Limb (tissue), 2 donors: ENCODE measurements at regions not wholly inside any gene's neighbourhood (a gene's known extent, or its start where the extent isn't known, plus 50 kb on each side); places are given as distances from the start of the nearest gene placed in this dataset.

Experiments used
- DNase-seq, 2 donors: peaks; one replicate each; pipeline ENCODE4 v3.0.0-alpha.2; 2016; ENCODE audit errors: extremely low spot score in 2 of 2

- no peak for DNase-seq
Measured at GRCh38 chr10:30793093-30793492, 163.5 kb upstream of the LYZL2 start.

GRCh38 chr10:30792025-30792424, 162.5 kb upstream of the LYZL2 start:
- DNase-seq, result no peak

- no peak for DNase-seq
Measured at GRCh38 chr10:30791197-30791611, 161.7 kb upstream of the LYZL2 start.

- DNase-seq, result no peak
Measured at GRCh38 chr10:30789806-30790205, 160.3 kb upstream of the LYZL2 start.

GRCh38 chr10:30788307-30788706, 158.8 kb upstream of the LYZL2 start:
- DNase-seq, result no peak

GRCh38 chr10:30786906-30787305, 157.4 kb upstream of the LYZL2 start:
- no peak for DNase-seq

GRCh38 chr10:30786131-30786530, 156.6 kb upstream of the LYZL2 start:
- no peak for DNase-seq

GRCh38 chr10:30784897-30785605, 155.5 kb upstream of the LYZL2 start:
- DNase-seq, result peak; percentile 70 to 82

- peak in 1 of 2 donors; percentile 81 for DNase-seq
Measured at GRCh38 chr10:30784524-30784896, 155.0 kb upstream of the LYZL2 start.

GRCh38 chr10:30783939-30784501, 154.5 kb upstream of the LYZL2 start:
- DNase-seq, result peak; percentile 92 to 96

- peak; percentile 56 to 64 for DNase-seq
Measured at GRCh38 chr10:30782537-30783461, 153.2 kb upstream of the LYZL2 start.

- DNase-seq, result no peak
Measured at GRCh38 chr10:30782157-30782536, 152.6 kb upstream of the LYZL2 start.

- peak in 1 of 2 donors; percentile 64 for DNase-seq
Measured at GRCh38 chr10:30781670-30782121, 152.1 kb upstream of the LYZL2 start.

GRCh38 chr10:30778769-30779168, 149.2 kb upstream of the LYZL2 start:
- DNase-seq, result no peak

GRCh38 chr10:30775779-30776591, 146.4 kb upstream of the LYZL2 start:
- DNase-seq, result peak; percentile 70 to 86

GRCh38 chr10:30774261-30774660, 144.7 kb upstream of the LYZL2 start:
- no peak for DNase-seq

- DNase-seq, result no peak
Measured at GRCh38 chr10:30773501-30773900, 143.9 kb upstream of the LYZL2 start.

GRCh38 chr10:30770816-30771215, 141.3 kb upstream of the LYZL2 start:
- DNase-seq, result no peak

- DNase-seq, result no peak
Measured at GRCh38 chr10:30770229-30770628, 140.7 kb upstream of the LYZL2 start.

- no peak for DNase-seq
Measured at GRCh38 chr10:30769361-30769760, 139.8 kb upstream of the LYZL2 start.

- DNase-seq, result no peak
Measured at GRCh38 chr10:30765616-30766015, 136.1 kb upstream of the LYZL2 start.
